HG02798 (cell line): ENCODE measurements at regions not wholly inside any gene's neighbourhood (a gene's known extent, or its start where the extent isn't known, plus 50 kb on each side); places are given as distances from the start of the nearest gene placed in this dataset.

Experiments
- ATAC-seq: cut with Tn5 transposase; IDR thresholded peaks from one replicate; pipeline ENCODE4 v1.9.1; 2021; ENCODE audit warnings: mild to moderate bottlenecking; ENCODE audit not compliant: unreplicated experiment, poor library complexity

- ATAC-seq = no peak
These were observed 187.1 kb upstream of the LPP start for GRCh38 chr3:187966636-187967406.

- no peak for ATAC-seq
These were observed 186.0 kb upstream of the LPP start for GRCh38 chr3:187967993-187968392.

- no peak for ATAC-seq
These were observed 184.9 kb upstream of the LPP start for GRCh38 chr3:187968883-187969580.

DNA sequence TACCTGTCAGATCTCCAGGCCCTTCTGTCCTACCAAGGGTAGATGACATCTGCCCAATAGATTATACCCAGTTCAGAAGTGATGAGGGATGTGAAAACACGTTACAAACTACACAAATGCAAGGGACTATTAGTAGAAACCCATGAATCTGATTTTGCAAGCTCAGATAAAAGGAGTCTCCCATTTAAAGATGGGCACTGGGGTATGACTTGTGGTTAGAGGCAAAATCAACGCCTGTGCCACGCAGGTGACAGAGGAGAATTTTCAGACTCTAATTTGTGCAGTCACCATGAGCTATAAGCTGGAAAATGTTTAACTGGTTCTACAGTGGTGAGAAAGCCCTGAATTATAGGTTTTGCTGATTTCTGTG lies 184.4 kb upstream of the LPP start:
- ATAC-seq = no peak

- no peak for ATAC-seq
These were observed 183.9 kb upstream of the LPP start for GRCh38 chr3:187970106-187970505.

DNA sequence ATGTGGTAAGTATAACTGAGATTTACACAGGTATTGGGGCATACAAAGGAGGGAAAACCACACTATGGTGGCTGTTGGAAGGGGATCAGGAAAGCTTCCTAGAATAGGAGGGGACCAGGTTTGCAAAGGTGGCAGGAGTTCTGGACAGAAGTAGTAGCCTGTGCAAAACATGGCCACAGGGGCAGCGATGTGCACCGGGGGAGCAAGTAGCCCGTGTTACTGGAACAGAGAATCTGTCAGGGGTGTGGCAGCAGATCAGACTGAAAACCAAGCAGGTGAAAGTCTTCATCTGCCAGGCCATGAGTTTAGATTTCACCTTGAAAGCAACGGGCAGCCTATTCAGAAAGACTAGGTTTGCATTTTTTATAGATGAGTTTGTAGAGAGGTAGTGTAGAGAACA lies 182.3 kb upstream of the LPP start:
- ATAC-seq = no peak

GRCh38 chr3:187972454-187972853 lies 181.5 kb upstream of the LPP start:
- ATAC-seq = no peak

GRCh38 chr3:187973977-187974870 lies 179.7 kb upstream of the LPP start:
- ATAC-seq = no peak

- ATAC-seq = no peak
These were observed 179.1 kb upstream of the LPP start for GRCh38 chr3:187974871-187975271.

DNA sequence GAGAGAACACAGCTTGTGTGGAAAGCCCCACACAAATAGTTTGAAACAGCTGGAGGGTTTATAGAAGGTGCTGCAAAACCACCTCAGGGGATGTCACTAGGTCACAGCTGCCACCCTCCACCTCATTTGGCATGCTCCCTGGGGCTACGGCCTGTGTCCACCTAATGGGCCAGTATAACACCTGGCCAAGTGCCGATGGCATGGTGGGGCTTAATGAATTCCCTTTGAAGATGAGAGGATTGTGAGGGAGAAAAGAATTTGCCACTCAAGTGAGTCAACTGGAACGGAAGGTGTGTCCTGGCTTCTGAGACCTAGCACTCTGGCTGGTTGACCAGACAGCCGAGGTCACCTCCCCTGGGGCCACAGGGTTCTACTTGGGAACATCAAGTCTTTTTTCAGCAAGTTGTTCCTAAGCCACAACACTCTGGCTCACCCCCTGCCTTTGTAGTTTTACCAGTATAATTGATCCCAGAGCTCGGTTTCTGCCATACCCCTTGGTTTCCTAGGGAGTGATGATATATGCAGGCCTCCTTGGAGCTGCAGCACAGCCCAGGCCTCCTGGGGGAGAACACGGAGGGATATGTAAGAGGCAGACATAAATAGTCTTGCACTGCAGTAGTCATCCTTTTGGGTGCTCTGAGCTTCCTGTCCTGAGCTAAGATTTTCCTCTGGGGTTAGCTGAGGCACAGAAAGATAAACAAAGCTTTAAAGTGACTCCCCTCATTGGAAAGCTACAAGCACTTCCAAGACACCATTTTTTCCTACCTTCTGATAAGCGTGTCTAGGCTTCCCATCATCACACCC lies 178.2 kb upstream of the LPP start:
- ATAC-seq = no peak

GRCh38 chr3:187976365-187976900 lies 177.5 kb upstream of the LPP start:
- no peak for ATAC-seq

DNA sequence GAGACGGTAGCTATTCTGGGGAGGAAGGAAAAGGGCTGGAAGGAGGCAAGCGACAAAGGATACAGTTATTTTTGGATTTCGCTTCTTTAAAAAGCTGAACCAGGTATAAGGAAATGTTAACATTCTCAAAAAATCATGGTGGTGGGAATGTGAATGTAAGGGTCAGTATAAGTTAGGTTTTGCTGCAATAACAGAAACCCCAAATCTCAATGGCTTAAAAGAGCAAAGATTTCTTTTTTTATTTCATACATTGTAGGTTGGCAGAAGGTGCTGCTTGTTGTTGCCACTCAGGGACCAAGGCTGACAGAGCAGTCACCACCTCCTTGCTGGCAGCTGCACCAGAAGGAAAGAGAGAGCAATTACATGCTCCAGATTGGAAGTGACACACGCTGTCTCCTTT lies 176.3 kb upstream of the LPP start:
- ATAC-seq = no peak

DNA sequence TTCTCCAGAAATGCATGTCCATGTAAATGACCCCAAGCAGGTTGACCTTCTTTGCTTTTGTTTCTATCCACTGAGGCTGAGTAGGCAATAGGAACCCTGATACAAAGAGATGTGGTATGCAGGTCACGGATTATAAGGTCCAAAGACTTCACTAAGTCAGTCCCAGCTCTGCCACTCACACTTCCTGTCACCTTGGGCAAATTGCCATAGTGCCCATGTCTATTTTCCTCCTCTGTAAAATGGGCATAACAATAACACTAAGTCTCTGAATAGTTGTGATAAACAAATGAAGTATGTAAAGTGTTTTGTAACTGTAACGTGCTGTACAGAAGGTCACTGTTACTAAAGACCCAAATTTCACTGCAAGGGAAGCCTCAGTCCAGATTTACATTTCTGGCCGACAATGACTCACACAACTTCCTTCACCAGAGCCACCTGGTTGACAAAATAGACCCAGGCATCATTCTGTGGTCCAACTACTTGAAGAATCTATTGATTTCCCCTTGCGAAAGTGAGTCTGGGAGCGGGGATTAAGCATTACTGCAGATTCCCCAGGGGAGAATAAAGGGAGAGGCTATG lies 175.4 kb upstream of the LPP start:
- no peak for ATAC-seq

GRCh38 chr3:187979564-187979963 lies 174.4 kb upstream of the LPP start:
- ATAC-seq = no peak

DNA sequence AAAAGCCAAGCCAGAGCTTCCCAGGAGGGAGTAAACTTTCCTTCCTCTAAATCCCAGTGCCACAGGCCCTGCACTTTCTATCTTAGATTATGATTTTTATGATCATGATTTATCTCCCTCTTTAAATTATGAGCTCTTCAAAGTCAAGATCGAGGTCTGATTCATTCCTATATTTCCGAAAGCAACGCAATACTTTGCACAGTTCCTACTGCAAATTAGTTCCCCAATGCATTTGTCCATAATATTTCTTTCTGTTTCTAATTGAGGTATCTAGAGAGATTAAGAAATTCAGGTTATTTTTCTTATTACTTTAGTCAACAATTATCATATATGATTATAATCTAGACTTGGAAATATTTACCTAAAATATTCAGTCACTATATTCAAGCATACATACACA lies 173.1 kb upstream of the LPP start:
- ATAC-seq = no peak

DNA sequence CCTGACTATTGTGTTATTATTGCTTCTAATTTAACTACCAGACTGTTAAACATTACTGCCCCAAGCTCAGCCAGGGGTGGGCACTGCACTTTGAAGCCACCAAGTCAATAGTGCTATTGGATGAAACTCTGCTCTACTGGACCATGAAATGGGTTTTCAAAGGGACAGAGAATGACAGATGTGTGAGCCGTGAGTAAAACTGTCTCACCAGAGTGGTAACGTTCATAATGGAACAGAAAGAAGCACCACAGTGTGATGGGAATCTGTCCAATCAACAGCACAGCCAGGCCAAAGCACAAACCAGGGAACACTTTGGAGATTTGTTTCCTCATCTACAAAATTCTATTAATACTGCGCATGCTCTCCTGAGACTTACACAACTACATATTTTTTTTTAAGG lies 171.8 kb upstream of the LPP start:
- no peak for ATAC-seq

DNA sequence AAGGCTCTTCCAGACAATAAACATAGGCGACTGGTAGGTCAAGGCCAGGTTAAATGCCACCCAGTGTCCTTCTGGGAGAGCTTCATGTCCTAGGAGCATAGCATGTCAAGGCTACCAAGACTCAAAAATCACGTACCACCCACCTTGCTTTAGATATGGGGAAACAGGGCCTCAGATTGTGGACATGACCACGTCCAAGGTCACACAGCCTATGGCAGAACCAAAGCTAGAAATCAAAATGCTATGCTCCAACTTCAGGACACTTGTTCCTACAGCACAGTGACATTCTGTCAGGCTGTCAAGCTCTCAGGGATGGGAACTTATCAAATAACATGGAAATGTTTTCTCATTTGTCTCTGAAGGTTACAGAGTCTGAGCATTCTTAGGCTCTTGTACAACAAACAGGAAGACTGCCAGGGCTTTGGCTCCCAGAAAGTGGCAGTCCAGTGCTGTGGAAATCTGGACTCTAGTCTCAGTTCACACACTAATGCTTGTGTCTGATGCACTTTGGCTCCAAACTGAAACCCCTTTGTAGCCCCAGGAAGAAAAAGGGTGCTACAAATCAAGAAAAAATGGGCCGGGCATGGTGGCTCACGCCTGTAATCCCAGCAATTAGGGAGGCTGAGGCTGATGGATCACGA lies 170.4 kb upstream of the LPP start:
- ATAC-seq = no peak

GRCh38 chr3:187985647-187986046 lies 168.3 kb upstream of the LPP start:
- no peak for ATAC-seq

DNA sequence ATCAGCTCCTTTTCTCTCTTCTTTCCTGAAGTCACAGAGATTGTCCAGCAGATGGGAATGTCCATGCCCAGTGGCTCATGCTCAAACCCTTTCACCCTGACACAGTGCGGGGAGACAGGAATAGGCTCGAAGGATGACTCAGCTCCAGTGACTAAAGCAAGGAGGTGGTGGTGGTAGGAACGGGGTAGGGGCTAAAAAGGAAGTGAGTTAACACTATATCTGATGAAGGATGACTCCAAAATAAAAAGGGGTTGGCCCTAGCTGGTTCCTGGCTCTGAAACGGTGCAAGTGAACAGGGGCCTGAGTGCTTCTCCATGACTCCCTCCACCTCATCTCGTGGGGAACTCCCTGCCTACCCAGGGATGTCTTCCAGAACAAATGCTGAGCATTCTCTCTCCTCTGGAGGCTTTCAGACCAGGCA lies 167.4 kb upstream of the LPP start:
- no peak for ATAC-seq
